ENCODE measurements at regions not wholly inside any gene's neighbourhood (a gene's known extent, or its start where the extent isn't known, plus 50 kb on each side); places are given as distances from the start of the nearest gene placed in this dataset.

- Histone ChIP-seq H3K4me2 (no peak overlapping the region), H3K27ac (no peak overlapping the region), H3K4me3 (no peak overlapping the region), H3K4me1 (no peaks in the 10 kb centered on the region), H3K9me3 (no peaks in the 10 kb centered on the region)
- no peak for TF ChIP-seq HOXB5 (CRISPR knock-in tag; IDR thresholded peaks at IDR 0.05)
- TF ChIP-seq KDM5A (IDR thresholded peaks at IDR 0.05) = no peak
- TF ChIP-seq CHD2 (IDR thresholded peaks at IDR 0.05; ENCODE audit: low read length, partially characterized antibody) = no peak
- no peak for TF ChIP-seq ZC3H11A (IDR thresholded peaks at IDR 0.05)
- TF ChIP-seq RNF2 (IDR thresholded peaks at IDR 0.05; ENCODE audit: borderline replicate concordance, low read depth) = no peak
- TF ChIP-seq SREBF2 (IDR thresholded peaks at IDR 0.05) = no peak
- no peak for TF ChIP-seq EP300 (IDR thresholded peaks at IDR 0.05)
- no peak for TF ChIP-seq ZSCAN20 (CRISPR knock-in tag; IDR thresholded peaks at IDR 0.05)
- no peak for TF ChIP-seq FOSB (CRISPR knock-in tag; IDR thresholded peaks at IDR 0.05)
- no peak for TF ChIP-seq CEBPB (IDR thresholded peaks at IDR 0.05)
- no peak for TF ChIP-seq KDM1A (IDR thresholded peaks at IDR 0.05; ENCODE audit: low read depth)
- no peak for TF ChIP-seq NFE2L2 (conservative IDR thresholded peaks at IDR 0.05; ENCODE audit: low read length)
- no peak for TF ChIP-seq CBX2 (IDR thresholded peaks at IDR 0.05; ENCODE audit: borderline replicate concordance, low read depth)
- TF ChIP-seq SMC3 (IDR thresholded peaks at IDR 0.05) = no peak
- no peak for DNase-seq (ENCODE audit: low read depth in 1 of 2, low spot score in 1 of 2)
- 22% methylated on average over 2 of the region's 2 CpGs for WGBS (ENCODE audit: missing lambda C conversion rate)
- CTCF ChIA-PET = no interaction called here
- POLR2A ChIA-PET = no interaction called here
- no peak for FAIRE-seq
- ATAC-seq = no peak
Measured at GRCh38 chr12:84277986-84278385, 634.6 kb downstream of the SLC6A15 start.

- H3K9me3 ChIP-seq = no peaks in the 10 kb centered on the region
- TF ChIP-seq RFX5 (IDR thresholded peaks at IDR 0.05) = no peak
- TF ChIP-seq JUNB (IDR thresholded peaks at IDR 0.05) = no peak
- TF ChIP-seq HOXA7 (CRISPR knock-in tag; IDR thresholded peaks at IDR 0.05) = no peak
- TF ChIP-seq CBX8 (IDR thresholded peaks at IDR 0.05) = no peak
- TF ChIP-seq GATA3 (IDR thresholded peaks at IDR 0.05; ENCODE audit: borderline replicate concordance) = no peak
- TF ChIP-seq CTCF (IDR thresholded peaks at IDR 0.05) = no peak
- no peak for TF ChIP-seq MAZ (IDR thresholded peaks at IDR 0.05; ENCODE audit: borderline replicate concordance, low read depth, low read length)
- no peak for TF ChIP-seq ZSCAN20 (CRISPR knock-in tag; IDR thresholded peaks at IDR 0.05)
- TF ChIP-seq EHMT2 (IDR thresholded peaks at IDR 0.05; ENCODE audit: low read depth) = no peak
- no peak for TF ChIP-seq CBX2 (IDR thresholded peaks at IDR 0.05; ENCODE audit: borderline replicate concordance, low read depth)
- TF ChIP-seq HOXB13 (CRISPR knock-in tag; IDR thresholded peaks at IDR 0.05; ENCODE audit: low read depth) = no peak
- no peak for TF ChIP-seq FOSB (CRISPR knock-in tag; IDR thresholded peaks at IDR 0.05)
- no peak for TF ChIP-seq REST (IDR thresholded peaks at IDR 0.05)
- FAIRE-seq (no peak), DNase-seq (ENCODE audit: low read depth in 1 of 2, low spot score in 1 of 2) (no peak), ATAC-seq (no peak)
- 47% methylated on average over 2 of the region's 2 CpGs for WGBS (ENCODE audit: missing lambda C conversion rate)
- CTCF ChIA-PET = no interaction called here
- H3K4me1 ChIP-seq = no peaks in the 10 kb centered on the region
- H3K4me3 ChIP-seq = no peak overlapping the region
- H3K27ac ChIP-seq = no peak overlapping the region
- H3K4me2 ChIP-seq = no peak overlapping the region
- POLR2A ChIA-PET = no interaction called here
Measured at GRCh38 chr12:84276215-84276614, 636.4 kb downstream of the SLC6A15 start.

Measured in A549 (cell line).